ENCODE measurements at regions not wholly inside any gene's neighbourhood (a gene's known extent, or its start where the extent isn't known, plus 50 kb on each side); places are given as distances from the start of the nearest gene placed in this dataset.

GRCh38 chr3:67302489-67302888, 304.4 kb downstream of the KBTBD8 start:
- no peak overlapping the region for H3K4me3 ChIP-seq (ENCODE audit: low read depth, low read length)
- no peak overlapping the region for H3K9ac ChIP-seq (ENCODE audit: low read depth, low read length)
- H3K4me1 ChIP-seq (ENCODE audit: control insufficient read depth, insufficient read depth, low read length): peaks cover 10% of the 10 kb centered on the region; the same call in 1 of the 2 replicates
- H3K27ac ChIP-seq (ENCODE audit: low read depth, low read length): no peak overlapping the region
- no peaks in the 10 kb centered on the region for H3K27me3 ChIP-seq (ENCODE audit: control insufficient read depth, insufficient read depth, low read length)
- no peaks in the 10 kb centered on the region for H3K36me3 ChIP-seq (ENCODE audit: control insufficient read depth, insufficient read depth, low read length)
- no peaks in the 10 kb centered on the region for H3K9me3 ChIP-seq (ENCODE audit: control insufficient read depth, insufficient read depth, low read length)

GRCh38 chr3:67305160-67305559, 307.1 kb downstream of the KBTBD8 start:
- Histone ChIP-seq H3K4me3 (ENCODE audit: low read depth, low read length) (no peak overlapping the region), H3K9me3 (ENCODE audit: control insufficient read depth, insufficient read depth, low read length) (no peaks in the 10 kb centered on the region), H3K27ac (ENCODE audit: low read depth, low read length) (no peak overlapping the region), H3K9ac (ENCODE audit: low read depth, low read length) (no peak overlapping the region), H3K36me3 (ENCODE audit: control insufficient read depth, insufficient read depth, low read length) (no peaks in the 10 kb centered on the region), H3K4me1 (ENCODE audit: control insufficient read depth, insufficient read depth, low read length) (peaks cover 10% of the 10 kb centered on the region; the same call in 1 of the 2 replicates), H3K27me3 (ENCODE audit: control insufficient read depth, insufficient read depth, low read length) (no peaks in the 10 kb centered on the region)

DNA sequence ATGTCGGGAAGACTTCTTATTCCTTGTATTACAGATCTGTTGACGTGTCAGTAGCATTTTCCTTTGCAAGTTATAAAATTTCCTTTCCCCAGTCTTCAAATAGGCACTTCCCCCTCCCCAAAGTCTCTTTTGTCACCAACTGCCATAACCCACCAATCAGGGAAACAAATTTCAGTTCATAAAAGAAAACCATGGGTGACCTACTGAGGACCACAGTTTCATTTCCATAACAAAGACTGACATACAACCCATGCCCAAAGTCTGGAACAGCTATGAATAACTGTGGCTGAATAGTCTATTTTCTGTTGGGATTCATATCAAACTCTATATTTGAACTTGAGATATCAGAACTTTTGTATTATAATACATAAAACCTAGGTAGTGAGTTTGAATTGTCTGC, 307.8 kb downstream of the KBTBD8 start:
- H3K4me1 ChIP-seq (ENCODE audit: control insufficient read depth, insufficient read depth, low read length): peaks cover 10% of the 10 kb centered on the region; the same call in 1 of the 2 replicates
- no peak overlapping the region for H3K9ac ChIP-seq (ENCODE audit: low read depth, low read length)
- H3K9me3 ChIP-seq (ENCODE audit: control insufficient read depth, insufficient read depth, low read length): no peaks in the 10 kb centered on the region
- no peaks in the 10 kb centered on the region for H3K36me3 ChIP-seq (ENCODE audit: control insufficient read depth, insufficient read depth, low read length)
- H3K27ac ChIP-seq (ENCODE audit: low read depth, low read length): no peak overlapping the region
- H3K27me3 ChIP-seq (ENCODE audit: control insufficient read depth, insufficient read depth, low read length): no peaks in the 10 kb centered on the region
- H3K4me3 ChIP-seq (ENCODE audit: low read depth, low read length): no peak overlapping the region

- Histone ChIP-seq H3K27ac (ENCODE audit: low read depth, low read length) (no peak overlapping the region), H3K9ac (ENCODE audit: low read depth, low read length) (no peak overlapping the region), H3K4me3 (ENCODE audit: low read depth, low read length) (no peak overlapping the region), H3K27me3 (ENCODE audit: control insufficient read depth, insufficient read depth, low read length) (no peaks in the 10 kb centered on the region), H3K4me1 (ENCODE audit: control insufficient read depth, insufficient read depth, low read length) (peaks cover 6% of the 10 kb centered on the region; the same call in 1 of the 2 replicates), H3K36me3 (ENCODE audit: control insufficient read depth, insufficient read depth, low read length) (no peaks in the 10 kb centered on the region), H3K9me3 (ENCODE audit: control insufficient read depth, insufficient read depth, low read length) (no peaks in the 10 kb centered on the region)
Measured at GRCh38 chr3:67311440-67311839, 313.3 kb downstream of the KBTBD8 start.

DNA sequence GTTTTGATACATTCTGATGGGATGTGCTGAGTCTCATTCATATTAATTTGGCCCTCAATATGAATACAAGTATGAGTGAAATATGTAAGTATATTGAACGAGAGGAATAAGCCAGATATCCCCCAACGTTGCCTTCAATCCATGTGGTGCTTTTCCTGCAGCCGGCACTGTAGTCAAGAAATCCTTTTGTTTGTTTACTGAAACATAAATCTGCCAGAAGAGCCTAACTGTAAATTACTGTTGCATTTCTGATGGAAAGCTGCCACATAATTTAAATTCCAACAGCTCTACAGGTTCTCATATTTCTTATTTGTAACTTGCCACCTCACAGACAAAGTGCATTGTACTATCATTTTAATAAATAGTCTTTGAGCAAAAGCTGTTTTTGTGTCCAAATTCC, 314.0 kb downstream of the KBTBD8 start:
- H3K4me1 ChIP-seq (ENCODE audit: control insufficient read depth, insufficient read depth, low read length): peaks cover 6% of the 10 kb centered on the region; the same call in 1 of the 2 replicates
- H3K27me3 ChIP-seq (ENCODE audit: control insufficient read depth, insufficient read depth, low read length): no peaks in the 10 kb centered on the region
- no peak overlapping the region for H3K27ac ChIP-seq (ENCODE audit: low read depth, low read length)
- no peaks in the 10 kb centered on the region for H3K36me3 ChIP-seq (ENCODE audit: control insufficient read depth, insufficient read depth, low read length)
- H3K9me3 ChIP-seq (ENCODE audit: control insufficient read depth, insufficient read depth, low read length): no peaks in the 10 kb centered on the region
- H3K4me3 ChIP-seq (ENCODE audit: low read depth, low read length): no peak overlapping the region
- H3K9ac ChIP-seq (ENCODE audit: low read depth, low read length): no peak overlapping the region

- Histone ChIP-seq H3K9me3 (ENCODE audit: control insufficient read depth, insufficient read depth, low read length) (no peaks in the 10 kb centered on the region; the same call in 1 of the 2 replicates), H3K4me1 (ENCODE audit: control insufficient read depth, insufficient read depth, low read length) (no peaks in the 10 kb centered on the region), H3K36me3 (ENCODE audit: control insufficient read depth, insufficient read depth, low read length) (no peaks in the 10 kb centered on the region), H3K9ac (ENCODE audit: low read depth, low read length) (no peak overlapping the region), H3K4me3 (ENCODE audit: low read depth, low read length) (no peak overlapping the region), H3K27me3 (ENCODE audit: control insufficient read depth, insufficient read depth, low read length) (no peaks in the 10 kb centered on the region), H3K27ac (ENCODE audit: low read depth, low read length) (no peak overlapping the region)
Measured at GRCh38 chr3:67318162-67318561, 320.1 kb downstream of the KBTBD8 start.

DNA sequence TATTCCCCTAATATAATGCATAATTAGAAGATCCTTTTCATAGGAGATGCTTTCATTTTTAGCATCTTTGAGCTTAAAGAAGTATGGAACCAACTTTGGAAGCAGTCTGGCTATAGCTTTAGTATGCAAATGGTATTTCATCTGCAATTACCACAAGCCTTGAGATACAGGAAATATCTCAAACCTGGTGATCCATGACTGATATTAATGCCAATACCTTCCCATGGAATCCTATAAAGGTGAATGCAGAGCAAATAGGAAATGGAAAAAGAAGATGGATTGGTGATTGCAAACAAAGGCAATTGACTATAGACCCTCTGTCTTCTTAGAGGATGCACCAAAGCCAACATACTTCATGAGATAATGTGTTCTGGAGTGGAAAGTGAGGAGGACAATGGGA, 326.4 kb downstream of the KBTBD8 start:
- Histone ChIP-seq H3K4me3 (ENCODE audit: low read depth, low read length) (no peak overlapping the region), H3K27me3 (ENCODE audit: control insufficient read depth, insufficient read depth, low read length) (no peaks in the 10 kb centered on the region), H3K27ac (ENCODE audit: low read depth, low read length) (no peak overlapping the region), H3K9ac (ENCODE audit: low read depth, low read length) (no peak overlapping the region), H3K9me3 (ENCODE audit: control insufficient read depth, insufficient read depth, low read length) (no peaks in the 10 kb centered on the region; the same call in 1 of the 2 replicates), H3K4me1 (ENCODE audit: control insufficient read depth, insufficient read depth, low read length) (no peaks in the 10 kb centered on the region), H3K36me3 (ENCODE audit: control insufficient read depth, insufficient read depth, low read length) (no peaks in the 10 kb centered on the region)
